ENCODE measurements at regions not wholly inside any gene's neighbourhood (a gene's known extent, or its start where the extent isn't known, plus 50 kb on each side); places are given as distances from the start of the nearest gene placed in this dataset.
"Not testable (repeated sequence)": the region's sequence is repeated elsewhere in the genome, so short reads cannot be mapped to it uniquely, and the experiment has no call there.

DNA sequence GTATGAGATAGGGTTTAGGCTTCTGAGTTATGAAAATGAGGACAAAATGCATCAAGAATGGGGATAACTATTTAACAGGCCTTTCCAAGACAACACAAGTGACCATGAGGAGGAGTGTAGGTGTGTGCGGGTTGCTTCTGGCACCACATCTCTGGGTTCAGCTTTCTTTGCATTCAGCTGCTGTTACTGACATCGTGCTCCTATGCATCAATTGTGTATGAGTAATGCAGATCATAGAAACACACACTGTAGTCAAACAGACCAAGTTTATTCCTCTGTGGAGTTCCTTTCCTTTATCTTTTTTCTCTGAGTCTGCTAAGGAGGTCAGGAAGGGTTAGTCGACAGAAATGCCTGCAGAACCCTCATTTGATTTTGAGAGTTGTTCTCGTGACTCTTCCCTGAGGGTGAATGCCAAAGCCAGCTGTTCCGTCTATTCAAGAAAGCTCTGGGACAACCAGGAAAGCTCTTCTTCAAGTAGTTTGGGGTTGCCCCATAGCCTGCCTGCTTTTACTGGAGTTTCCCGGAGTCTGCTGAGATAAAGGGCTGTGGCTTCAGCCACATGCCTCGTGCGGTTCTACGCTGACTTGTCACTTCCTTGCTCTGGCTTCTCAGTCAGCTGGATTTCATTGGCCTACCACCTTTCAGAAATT lies 136.7 kb upstream of the TLE3 start:
- H3K4me3 ChIP-seq (ENCODE audit: low read depth, low read length): no peak overlapping the region
- no peak for DNase-seq (ENCODE audit: low read depth)
- TF ChIP-seq, protein P1, sequence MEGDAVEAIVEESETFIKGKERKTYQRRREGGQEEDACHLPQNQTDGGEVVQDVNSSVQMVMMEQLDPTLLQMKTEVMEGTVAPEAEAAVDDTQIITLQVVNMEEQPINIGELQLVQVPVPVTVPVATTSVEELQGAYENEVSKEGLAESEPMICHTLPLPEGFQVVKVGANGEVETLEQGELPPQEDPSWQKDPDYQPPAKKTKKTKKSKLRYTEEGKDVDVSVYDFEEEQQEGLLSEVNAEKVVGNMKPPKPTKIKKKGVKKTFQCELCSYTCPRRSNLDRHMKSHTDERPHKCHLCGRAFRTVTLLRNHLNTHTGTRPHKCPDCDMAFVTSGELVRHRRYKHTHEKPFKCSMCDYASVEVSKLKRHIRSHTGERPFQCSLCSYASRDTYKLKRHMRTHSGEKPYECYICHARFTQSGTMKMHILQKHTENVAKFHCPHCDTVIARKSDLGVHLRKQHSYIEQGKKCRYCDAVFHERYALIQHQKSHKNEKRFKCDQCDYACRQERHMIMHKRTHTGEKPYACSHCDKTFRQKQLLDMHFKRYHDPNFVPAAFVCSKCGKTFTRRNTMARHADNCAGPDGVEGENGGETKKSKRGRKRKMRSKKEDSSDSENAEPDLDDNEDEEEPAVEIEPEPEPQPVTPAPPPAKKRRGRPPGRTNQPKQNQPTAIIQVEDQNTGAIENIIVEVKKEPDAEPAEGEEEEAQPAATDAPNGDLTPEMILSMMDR (IDR thresholded peaks at IDR 0.05; ENCODE audit: low read depth, low read length): no peak
- TF ChIP-seq POLR2A (IDR thresholded peaks at IDR 0.05; ENCODE audit: extremely low read depth, insufficient read length) (no peak), MYC (IDR thresholded peaks at IDR 0.05; ENCODE audit: low read depth, low read length) (no peak)
- TF ChIP-seq, protein P2, sequence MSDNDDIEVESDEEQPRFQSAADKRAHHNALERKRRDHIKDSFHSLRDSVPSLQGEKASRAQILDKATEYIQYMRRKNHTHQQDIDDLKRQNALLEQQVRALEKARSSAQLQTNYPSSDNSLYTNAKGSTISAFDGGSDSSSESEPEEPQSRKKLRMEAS (IDR thresholded peaks at IDR 0.05; ENCODE audit: low read depth, low read length): no peak

DNA sequence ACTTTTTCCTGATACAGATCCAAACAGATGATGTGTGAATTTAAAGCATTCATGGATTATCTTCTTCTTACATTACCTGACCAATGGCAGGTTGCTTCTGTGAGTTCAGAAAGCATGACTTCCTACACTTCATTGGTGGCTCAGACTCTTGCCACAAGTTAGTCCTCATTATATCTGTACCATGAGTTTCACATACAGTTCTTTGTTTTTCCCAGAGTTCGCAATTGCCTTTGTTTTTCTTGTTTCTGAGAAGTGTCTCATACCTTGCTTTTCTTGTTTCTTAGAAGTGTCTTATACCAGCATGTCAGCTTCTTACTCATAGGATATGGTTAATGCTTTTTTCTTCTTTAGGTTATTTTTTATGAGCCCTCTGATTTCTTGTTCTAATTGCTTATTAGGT lies 133.8 kb upstream of the TLE3 start:
- no peak overlapping the region for H3K4me3 ChIP-seq (ENCODE audit: low read depth, low read length)
- TF ChIP-seq POLR2A (IDR thresholded peaks at IDR 0.05; ENCODE audit: extremely low read depth, insufficient read length) (no peak), MYC (IDR thresholded peaks at IDR 0.05; ENCODE audit: low read depth, low read length) (no peak)
- TF ChIP-seq, protein P1 (IDR thresholded peaks at IDR 0.05; ENCODE audit: low read depth, low read length): no peak
- TF ChIP-seq, protein P2 (IDR thresholded peaks at IDR 0.05; ENCODE audit: low read depth, low read length): no peak
- DNase-seq (ENCODE audit: low read depth): no peak

DNA sequence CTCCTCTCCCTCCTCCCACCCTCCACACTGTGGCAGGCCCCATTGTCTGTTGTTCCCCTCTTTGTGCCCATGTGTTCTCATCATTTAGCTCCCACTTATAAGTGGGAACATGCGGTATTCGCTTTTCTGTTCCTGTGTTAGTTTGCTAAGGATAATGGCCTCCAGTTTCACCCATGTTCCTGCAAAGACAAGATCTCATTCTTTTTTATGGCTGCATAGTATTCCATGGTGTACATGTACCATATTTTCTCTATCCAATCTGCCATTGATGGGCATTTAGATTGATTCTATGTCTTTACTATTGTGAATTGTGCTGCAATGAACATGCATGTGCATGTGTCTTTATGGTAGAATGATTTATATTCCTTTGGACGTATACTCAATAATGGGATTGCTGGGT lies 130.2 kb upstream of the TLE3 start:
- not testable (repeated sequence) for DNase-seq (ENCODE audit: low read depth); H3K4me3 ChIP-seq (ENCODE audit: low read depth, low read length)

DNA sequence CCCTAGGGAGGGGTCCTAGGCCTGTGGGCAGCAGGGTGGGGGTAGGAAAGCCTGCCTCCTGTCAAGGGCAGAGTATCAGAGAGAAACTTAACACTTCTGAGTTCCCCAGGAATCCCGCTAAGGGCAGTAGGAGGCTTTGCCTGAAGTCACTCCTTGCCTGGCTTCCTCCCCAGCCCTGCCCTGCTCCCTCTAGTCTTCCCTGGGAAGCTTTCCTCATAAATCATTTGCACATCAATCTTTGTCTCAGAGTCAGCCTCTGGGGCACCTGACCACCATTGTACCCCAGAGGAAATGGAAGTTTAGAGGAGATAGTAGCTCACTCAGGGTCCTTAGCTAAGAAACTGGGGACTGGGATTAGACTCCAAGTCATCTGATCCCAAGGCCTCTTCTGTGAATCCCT lies 129.4 kb upstream of the TLE3 start:
- TF ChIP-seq POLR2A (IDR thresholded peaks at IDR 0.05; ENCODE audit: extremely low read depth, insufficient read length) (no peak), MYC (IDR thresholded peaks at IDR 0.05; ENCODE audit: low read depth, low read length) (no peak)
- TF ChIP-seq, protein P1 (IDR thresholded peaks at IDR 0.05; ENCODE audit: low read depth, low read length): no peak
- TF ChIP-seq, protein P2 (IDR thresholded peaks at IDR 0.05; ENCODE audit: low read depth, low read length): no peak
- no peak for DNase-seq (ENCODE audit: low read depth)
- H3K4me3 ChIP-seq (ENCODE audit: low read depth, low read length): no peak overlapping the region

DNA sequence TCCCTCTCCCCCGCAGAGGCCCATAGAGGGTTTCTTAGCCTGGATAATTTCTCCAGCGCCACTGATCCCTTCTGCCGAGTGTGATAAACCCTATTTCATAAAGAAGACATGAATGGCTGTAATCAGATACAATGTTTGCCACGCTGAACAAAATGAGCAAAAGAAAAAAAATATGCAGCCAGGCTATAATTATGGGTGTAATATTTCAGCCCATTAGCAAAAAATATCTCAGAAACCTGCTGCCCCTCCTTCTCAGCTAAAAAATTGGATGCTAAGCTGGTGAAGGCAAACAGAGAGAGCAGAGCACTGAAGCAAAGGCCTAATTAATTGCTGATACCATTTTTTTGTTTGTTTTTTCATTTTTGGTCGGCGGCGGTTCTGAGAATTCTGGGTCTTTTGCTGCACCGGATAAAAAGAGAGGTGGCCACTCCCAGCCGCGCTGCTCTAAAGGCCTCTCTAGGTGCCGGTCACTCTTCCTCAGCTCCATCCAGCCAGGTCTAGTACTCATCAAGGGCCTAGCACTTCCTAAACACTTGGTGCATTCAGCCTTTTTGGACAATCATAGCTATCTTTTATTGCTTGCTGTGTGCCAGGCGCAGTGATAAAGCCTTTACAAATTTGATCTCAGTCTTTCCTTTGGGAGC lies 128.7 kb upstream of the TLE3 start:
- TF ChIP-seq, protein P1 (IDR thresholded peaks at IDR 0.05; ENCODE audit: low read depth, low read length): no peak
- TF ChIP-seq, protein P2 (IDR thresholded peaks at IDR 0.05; ENCODE audit: low read depth, low read length): no peak
- TF ChIP-seq MYC (IDR thresholded peaks at IDR 0.05; ENCODE audit: low read depth, low read length): no peak
- no peak for TF ChIP-seq POLR2A (IDR thresholded peaks at IDR 0.05; ENCODE audit: extremely low read depth, insufficient read length)
- no peak overlapping the region for H3K4me3 ChIP-seq (ENCODE audit: low read depth, low read length)
- no peak for DNase-seq (ENCODE audit: low read depth)

DNA sequence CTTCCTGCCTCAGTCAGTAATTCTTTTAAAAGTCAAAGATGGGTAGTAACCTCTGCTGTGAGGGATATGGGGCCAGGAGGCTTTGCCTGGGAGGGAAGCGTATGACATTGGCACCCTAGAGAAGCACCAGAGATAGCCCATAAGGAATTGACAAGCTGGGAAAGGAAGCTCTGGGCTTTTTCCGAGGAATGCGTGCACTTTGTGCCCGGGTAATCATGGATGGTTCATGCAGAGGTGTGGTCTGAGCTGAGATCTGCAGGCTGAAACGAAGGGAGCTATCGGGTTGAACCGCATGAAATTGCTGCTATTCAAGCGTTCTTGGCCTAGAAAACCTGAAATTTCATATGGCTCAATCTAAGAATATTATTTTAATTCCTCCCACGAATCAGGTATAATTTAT lies 127.7 kb upstream of the TLE3 start:
- no peak for DNase-seq (ENCODE audit: low read depth)
- TF ChIP-seq, protein P1 (IDR thresholded peaks at IDR 0.05; ENCODE audit: low read depth, low read length): no peak
- no peak for TF ChIP-seq POLR2A (IDR thresholded peaks at IDR 0.05; ENCODE audit: extremely low read depth, insufficient read length)
- TF ChIP-seq MYC (IDR thresholded peaks at IDR 0.05; ENCODE audit: low read depth, low read length): no peak
- TF ChIP-seq, protein P2 (IDR thresholded peaks at IDR 0.05; ENCODE audit: low read depth, low read length): no peak
- H3K4me3 ChIP-seq (ENCODE audit: low read depth, low read length): no peak overlapping the region
